GM19025 (cell line): ENCODE measurements at regions not wholly inside any gene's neighbourhood (a gene's known extent, or its start where the extent isn't known, plus 50 kb on each side); places are given as distances from the start of the nearest gene placed in this dataset.
"Not testable (repeated sequence)": the region's sequence is repeated elsewhere in the genome, so short reads cannot be mapped to it uniquely, and the experiment has no call there.

ENCODE experiments used
- ATAC-seq: cut with Tn5 transposase; IDR thresholded peaks from one replicate; pipeline ENCODE4 v1.9.1; 2021; ENCODE audit warnings: mild to moderate bottlenecking, low read depth, moderate library complexity; ENCODE audit not compliant: unreplicated experiment

- ATAC-seq: no peak
Measured at GRCh38 chr2:220365023-220365422, 737.6 kb downstream of the SLC4A3 start.

DNA sequence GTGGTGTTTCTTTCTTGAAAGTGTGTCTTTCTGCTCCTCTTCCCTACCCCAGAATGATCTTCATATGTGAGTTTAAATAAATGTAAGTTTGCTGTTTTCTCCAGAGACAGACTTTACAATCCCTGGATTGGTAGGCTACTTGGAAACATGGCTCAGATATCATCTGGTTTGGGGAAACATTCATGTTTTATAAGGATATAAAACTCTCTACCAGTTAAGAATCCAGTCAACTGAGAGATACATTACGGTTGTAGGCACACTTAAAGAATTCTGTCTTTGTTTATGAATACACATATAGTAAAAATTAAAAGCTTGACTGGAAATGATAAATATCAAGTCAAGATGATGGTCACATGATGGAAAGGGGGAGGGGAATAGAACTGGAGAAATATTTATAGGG is 739.3 kb downstream of the SLC4A3 start:
- no peak for ATAC-seq

DNA sequence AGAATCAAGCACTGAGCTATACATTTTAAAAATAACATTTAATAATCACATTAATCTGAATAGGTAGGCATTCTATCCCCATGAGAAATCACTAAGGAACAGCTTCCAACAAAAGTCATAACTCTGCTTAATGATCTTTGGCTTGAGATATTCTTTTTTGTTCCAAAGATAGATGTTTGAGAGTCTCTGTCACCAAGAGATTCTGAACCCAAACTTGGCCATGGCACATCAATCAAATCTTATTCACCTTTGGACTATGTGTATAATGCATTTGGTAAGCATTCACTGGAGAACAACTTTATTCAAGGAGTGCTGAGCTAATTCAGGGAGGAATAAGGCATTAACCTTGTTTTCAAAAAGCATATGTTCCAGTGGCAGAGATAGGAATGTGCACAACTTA is 743.3 kb downstream of the SLC4A3 start:
- no peak for ATAC-seq

- no peak for ATAC-seq
Measured at GRCh38 chr2:220371211-220371610, 743.8 kb downstream of the SLC4A3 start.

DNA sequence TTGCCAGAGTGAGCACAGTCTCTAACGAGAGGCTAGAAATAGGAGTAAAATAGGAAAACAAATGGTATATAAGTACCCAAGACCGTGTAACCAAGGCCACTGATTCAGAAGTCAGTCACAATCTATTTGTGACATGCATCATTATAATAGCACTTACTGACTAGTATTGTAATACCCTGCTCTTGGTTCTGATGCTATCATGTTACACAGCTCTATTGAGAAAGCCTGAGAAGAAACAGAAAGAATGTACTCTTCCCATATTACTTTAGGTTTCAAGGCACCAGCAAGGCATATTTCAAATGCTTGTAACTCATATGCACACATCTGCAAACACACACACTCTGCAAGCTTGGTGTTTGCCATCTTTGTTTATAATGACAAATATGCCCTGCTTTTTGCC is 746.4 kb downstream of the SLC4A3 start:
- ATAC-seq: no peak

DNA sequence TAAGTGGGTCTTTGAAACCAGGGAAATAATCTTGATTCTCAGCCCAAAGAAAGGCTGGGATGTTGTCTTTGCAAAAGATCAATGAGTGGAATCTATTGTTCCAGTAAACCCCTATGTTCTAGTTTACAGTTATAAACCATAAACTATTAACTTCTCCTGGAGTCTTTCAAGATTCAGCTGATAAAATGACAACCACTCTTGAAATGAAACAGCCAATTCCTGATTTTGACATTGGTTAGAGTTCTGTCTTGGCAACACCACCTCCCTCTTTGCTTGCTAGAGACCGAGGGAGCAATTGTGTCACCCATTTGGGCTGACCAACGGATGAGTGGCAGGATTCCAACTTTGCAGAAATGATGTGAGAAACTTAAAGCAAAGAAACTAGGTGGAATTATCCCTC is 746.9 kb downstream of the SLC4A3 start:
- no peak for ATAC-seq

DNA sequence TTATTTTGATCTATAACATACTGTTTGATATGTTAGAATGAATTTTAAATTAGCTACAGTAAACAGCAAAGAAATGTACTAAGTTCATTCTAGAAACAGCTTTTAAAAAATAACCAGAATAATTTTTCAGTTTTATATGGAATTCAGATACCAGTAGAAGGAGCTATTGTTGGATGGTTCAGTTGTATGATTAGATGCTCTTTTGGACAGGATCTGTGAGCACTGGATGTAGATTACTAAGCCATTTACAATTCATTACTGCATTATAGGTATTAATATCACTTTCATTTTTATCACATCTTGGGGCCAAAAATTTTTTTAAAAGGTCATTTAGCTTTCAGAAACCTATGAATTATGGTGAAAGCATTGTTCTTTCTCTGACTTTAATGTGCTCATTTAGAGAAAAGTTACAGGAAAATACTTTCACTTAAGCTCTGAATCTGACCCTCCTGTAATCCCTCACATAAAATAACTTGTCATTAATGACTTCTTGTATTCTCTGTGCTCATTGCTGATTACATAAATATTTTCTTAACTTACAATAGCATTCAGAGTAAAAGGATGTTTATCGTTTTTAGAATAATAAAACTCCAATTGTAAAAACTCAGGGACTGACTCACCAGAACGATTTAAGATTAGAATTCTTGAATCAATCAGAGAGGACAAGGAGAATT is 750.2 kb downstream of the SLC4A3 start:
- ATAC-seq: no peak

DNA sequence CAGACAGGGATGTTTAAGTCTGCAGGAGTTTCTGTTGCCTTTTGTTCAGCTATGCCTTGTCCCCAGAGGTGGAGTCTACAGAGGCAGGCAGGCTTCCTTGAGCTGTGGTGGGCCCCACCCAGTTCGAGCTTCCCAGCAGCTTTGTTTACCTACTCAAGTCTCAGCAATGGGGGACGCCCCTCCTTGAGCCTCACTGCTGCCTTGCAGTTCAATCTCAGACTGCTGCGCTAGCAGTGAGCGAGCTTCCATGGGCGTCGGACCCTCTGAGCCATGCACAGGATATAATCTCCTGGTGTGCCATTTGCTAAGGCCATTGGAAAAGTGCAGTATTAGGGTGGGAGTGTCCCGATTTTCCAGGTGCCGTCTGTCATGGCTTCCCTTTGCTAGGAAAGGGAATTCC is 760.3 kb downstream of the SLC4A3 start:
- ATAC-seq: not testable (repeated sequence)

GRCh38 chr2:220393711-220394110 is 766.3 kb downstream of the SLC4A3 start:
- no peak for ATAC-seq

DNA sequence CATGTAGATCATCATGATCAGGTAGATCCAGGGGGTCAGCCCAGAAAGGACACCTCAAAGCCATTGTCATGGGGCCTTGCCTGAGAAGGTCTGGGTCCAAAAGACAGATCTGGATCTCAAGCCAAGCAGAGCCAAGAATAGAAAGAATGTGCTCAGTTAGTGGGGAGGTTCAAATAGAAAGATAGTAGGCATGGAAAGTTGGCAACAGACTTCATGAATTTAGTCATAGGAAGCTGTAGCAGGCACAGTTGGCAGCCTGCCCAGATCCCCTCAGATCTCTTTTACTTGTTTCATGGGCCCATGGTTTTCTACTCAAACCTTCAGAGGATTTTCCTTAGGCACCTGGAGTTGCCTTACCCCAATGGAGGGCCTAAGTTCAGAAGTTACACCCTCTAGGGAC is 767.0 kb downstream of the SLC4A3 start:
- ATAC-seq: no peak

DNA sequence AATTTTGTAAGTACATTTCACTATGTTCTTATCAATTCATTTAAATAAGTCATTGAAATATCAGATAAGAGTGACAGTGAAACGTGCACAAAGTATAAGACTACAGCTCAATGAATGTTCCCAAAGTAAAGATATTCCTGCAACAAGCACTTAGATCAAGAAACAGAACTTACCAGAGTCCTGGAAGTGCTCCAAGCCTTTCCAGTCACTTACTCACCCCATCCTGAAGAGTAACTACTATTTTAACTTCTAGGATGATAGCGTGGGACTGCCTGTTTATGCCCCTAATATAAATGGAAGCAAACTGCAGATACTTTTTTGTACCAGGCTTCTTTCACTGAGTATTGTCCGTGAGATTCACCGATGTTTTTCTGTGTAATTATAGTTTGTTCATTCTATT is 768.9 kb downstream of the SLC4A3 start:
- no peak for ATAC-seq

GRCh38 chr2:220410296-220410695 is 782.9 kb downstream of the SLC4A3 start:
- no peak for ATAC-seq

DNA sequence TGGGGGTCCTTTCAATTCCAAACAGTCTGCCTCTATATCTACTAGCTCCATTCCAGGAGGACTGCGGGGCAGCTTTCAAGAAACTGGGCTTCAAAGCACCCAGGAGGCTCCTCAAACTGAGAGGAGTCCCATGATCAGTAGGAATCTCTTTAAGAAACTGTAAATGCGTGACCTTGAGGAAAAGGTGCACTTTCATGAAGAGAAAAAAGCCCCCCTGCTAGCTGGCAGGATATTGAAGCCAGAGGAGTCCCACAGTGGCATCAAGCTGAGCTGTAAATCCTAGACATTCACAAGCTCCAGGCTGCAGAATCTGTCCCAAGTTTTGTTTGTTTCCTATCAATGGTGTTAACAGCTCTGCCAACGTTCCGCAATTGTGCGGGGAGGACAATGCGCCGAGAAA is 790.1 kb downstream of the SLC4A3 start:
- ATAC-seq: no peak

DNA sequence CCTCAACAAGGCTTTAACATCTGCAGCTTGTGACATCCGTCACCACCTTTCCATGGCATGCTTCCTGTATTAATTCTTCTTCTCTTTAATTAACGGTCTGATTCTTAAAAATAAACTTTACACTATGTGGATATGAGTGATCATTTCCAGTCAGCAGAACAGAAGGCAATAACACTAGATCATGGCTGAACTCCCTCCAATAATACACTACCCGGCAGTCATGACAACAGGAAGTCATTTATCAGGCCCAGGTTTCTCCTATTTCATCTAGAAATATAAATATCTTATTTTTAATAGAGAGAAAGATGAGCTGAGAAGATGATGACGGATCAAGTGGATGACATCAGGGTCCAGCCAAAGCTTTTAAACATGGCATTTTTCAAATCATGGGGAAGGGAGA is 792.2 kb downstream of the SLC4A3 start:
- ATAC-seq: no peak

GRCh38 chr2:220420820-220421219 is 793.4 kb downstream of the SLC4A3 start:
- no peak for ATAC-seq

- no peak for ATAC-seq
Measured at GRCh38 chr2:220422676-220423075, 795.2 kb downstream of the SLC4A3 start.

DNA sequence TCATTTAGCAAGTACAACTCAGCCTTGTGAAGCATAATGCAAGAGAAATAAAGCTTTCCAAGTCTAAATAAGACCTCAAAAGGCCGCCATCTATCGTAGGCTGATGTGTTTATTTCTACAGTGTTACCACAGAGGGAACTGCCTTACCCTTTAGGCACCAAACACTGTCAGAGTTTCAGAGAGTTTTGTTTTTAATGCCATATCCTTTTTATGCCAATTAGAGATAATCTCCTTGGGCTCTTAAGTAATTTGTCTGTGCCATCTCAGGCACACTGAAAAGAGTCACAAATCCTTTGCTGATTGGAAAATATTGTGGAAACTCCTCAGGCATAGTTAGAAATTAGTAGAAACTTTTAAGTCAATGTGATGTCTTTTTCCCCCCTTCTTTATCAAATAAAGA is 797.1 kb downstream of the SLC4A3 start:
- no peak for ATAC-seq

GRCh38 chr2:220432645-220433044 is 805.2 kb downstream of the SLC4A3 start:
- no peak for ATAC-seq

DNA sequence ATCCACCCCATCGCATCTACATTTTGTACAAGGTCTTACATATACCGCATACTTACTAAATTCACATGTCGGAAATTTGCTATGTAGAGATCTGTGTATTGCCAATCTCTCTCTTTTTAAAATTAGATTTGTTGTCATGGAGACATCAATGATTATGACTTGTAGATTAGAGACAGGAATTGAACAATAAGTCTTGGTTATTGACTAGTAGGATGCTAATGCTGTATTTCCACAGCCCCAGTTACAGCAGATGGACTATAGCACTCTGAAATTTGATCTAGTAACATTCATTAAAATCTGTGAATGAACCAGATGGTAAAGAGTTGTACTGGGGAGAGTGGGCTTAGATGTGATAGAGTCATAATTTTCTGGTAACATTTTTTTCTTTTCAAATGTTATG is 805.7 kb downstream of the SLC4A3 start:
- no peak for ATAC-seq

GRCh38 chr2:220434385-220434784 is 807.0 kb downstream of the SLC4A3 start:
- no peak for ATAC-seq

- ATAC-seq: no peak
Measured at GRCh38 chr2:220437938-220438337, 810.5 kb downstream of the SLC4A3 start.

- no peak for ATAC-seq
Measured at GRCh38 chr2:220440731-220441130, 813.3 kb downstream of the SLC4A3 start.

- no peak for ATAC-seq
Measured at GRCh38 chr2:220441404-220441803, 814.0 kb downstream of the SLC4A3 start.
